Stromal cell of bone marrow (primary cell): ENCODE measurements at regions not wholly inside any gene's neighbourhood (a gene's known extent, or its start where the extent isn't known, plus 50 kb on each side); places are given as distances from the start of the nearest gene placed in this dataset.

Experiments used
- DNase-seq: peaks from one replicate; pipeline ENCODE4 v3.0.0-alpha.2; 2012; ENCODE audit warnings: low read depth

- DNase-seq = no peak
Observed at GRCh38 chr1:222996310-222996975, 146.6 kb downstream of the TLR5 start.

GRCh38 chr1:223000632-223001031, 142.4 kb downstream of the TLR5 start:
- no peak for DNase-seq

GRCh38 chr1:223001653-223002634, 141.1 kb downstream of the TLR5 start:
- DNase-seq = no peak

- no peak for DNase-seq
Observed at GRCh38 chr1:223003549-223003948, 139.5 kb downstream of the TLR5 start.

- DNase-seq = no peak
Observed at GRCh38 chr1:223006371-223006770, 136.7 kb downstream of the TLR5 start.

- no peak for DNase-seq
Observed at GRCh38 chr1:223006917-223007648, 136.0 kb downstream of the TLR5 start.

GRCh38 chr1:223007935-223008334, 135.1 kb downstream of the TLR5 start:
- DNase-seq = no peak

GRCh38 chr1:223008808-223009207, 134.2 kb downstream of the TLR5 start:
- DNase-seq = no peak

- no peak for DNase-seq
Observed at GRCh38 chr1:223009406-223009805, 133.6 kb downstream of the TLR5 start.

GRCh38 chr1:223010582-223011504, 132.2 kb downstream of the TLR5 start:
- DNase-seq = no peak

GRCh38 chr1:223011505-223011856, 131.6 kb downstream of the TLR5 start:
- no peak for DNase-seq

- no peak for DNase-seq
Observed at GRCh38 chr1:223012176-223012788, 130.8 kb downstream of the TLR5 start.

GRCh38 chr1:223012938-223013337, 130.1 kb downstream of the TLR5 start:
- no peak for DNase-seq

- DNase-seq = no peak
Observed at GRCh38 chr1:223014142-223014873, 128.7 kb downstream of the TLR5 start.

- no peak for DNase-seq
Observed at GRCh38 chr1:223016381-223016780, 126.7 kb downstream of the TLR5 start.

GRCh38 chr1:223016890-223017289, 126.2 kb downstream of the TLR5 start:
- no peak for DNase-seq

- no peak for DNase-seq
Observed at GRCh38 chr1:223017291-223017690, 125.8 kb downstream of the TLR5 start.

- no peak for DNase-seq
Observed at GRCh38 chr1:223018534-223018933, 124.5 kb downstream of the TLR5 start.

GRCh38 chr1:223019256-223019655, 123.8 kb downstream of the TLR5 start:
- DNase-seq = no peak

- no peak for DNase-seq
Observed at GRCh38 chr1:223020770-223021169, 122.3 kb downstream of the TLR5 start.
